NCI-H526 (cell line): ENCODE measurements at regions not wholly inside any gene's neighbourhood (a gene's known extent, or its start where the extent isn't known, plus 50 kb on each side); places are given as distances from the start of the nearest gene placed in this dataset.

Experiments used
- DNase-seq, 2 experiments: peaks; one replicate each; lab custom pipeline; 2025; lab: John Stamatoyannopoulos, UW

DNA sequence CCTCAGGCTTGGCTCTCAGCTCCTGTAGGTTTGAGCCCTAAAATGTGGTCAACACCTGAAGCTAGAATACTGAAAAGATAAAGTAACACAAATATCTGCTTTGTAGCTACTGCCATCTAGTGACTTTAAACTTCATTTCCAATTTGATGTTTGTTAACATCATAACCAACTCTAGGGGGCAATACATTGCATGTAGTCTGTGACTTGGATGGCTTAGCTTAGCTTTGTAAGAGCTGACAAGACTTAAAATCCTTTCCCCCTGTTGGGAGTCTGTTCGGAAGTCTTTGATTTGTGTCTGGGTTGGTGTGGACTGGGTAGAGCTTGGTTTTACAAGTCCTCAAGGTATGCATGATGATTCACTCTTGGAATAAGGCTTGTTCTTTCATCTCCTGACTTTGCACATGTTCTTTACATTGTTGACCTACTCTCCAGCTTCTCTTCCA, 51.7 kb downstream of the SCN11A start:
- peak in 1 of 2 experiments; percentile 76 for DNase-seq

DNA sequence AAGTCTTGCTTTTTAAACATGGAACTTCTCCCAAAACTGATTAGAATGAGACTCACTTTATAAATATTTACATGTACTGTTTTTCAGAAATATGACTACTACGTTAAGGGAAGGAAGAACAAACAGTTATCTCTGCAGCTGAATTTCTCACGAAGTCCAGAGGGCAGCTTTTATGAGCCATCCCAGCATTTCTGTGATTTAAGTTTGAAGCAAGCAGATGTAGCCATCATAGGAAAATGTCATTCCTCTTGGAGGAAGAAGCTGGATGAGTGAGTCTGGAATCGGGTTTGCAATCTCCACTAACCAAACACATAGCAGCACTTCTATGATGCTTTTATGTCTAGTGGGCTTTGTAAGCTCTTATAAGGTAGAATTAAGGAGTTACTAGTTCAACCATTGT, 53.7 kb downstream of the SCN11A start:
- no peak for DNase-seq

- DNase-seq: no peak
Observed at GRCh38 chr3:38996193-38996592, 55.6 kb downstream of the SCN11A start.

- DNase-seq: no peak
Observed at GRCh38 chr3:38994251-38994650, 57.5 kb downstream of the SCN11A start.

GRCh38 chr3:38992117-38992760, 59.5 kb downstream of the SCN11A start:
- DNase-seq: no peak

DNA sequence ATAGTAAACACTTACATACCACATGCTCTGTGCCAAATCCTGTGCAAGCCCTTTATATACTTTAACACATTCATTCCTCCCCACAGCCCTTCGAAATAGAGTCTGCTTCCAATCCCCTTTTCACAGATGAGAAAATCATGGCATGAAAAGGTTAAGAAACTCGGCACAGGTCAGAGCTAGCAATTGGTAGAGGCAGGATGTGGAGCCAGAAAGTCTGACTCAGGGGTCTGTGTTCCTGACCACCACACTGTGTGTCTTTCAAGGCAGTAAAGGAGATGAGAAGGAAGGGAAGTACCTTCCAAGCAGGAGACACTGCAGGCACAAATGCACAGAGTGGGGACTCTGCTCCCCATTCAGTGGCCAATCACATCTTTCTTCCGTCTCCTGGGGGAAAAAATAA, 61.1 kb downstream of the SCN11A start:
- no peak for DNase-seq

DNA sequence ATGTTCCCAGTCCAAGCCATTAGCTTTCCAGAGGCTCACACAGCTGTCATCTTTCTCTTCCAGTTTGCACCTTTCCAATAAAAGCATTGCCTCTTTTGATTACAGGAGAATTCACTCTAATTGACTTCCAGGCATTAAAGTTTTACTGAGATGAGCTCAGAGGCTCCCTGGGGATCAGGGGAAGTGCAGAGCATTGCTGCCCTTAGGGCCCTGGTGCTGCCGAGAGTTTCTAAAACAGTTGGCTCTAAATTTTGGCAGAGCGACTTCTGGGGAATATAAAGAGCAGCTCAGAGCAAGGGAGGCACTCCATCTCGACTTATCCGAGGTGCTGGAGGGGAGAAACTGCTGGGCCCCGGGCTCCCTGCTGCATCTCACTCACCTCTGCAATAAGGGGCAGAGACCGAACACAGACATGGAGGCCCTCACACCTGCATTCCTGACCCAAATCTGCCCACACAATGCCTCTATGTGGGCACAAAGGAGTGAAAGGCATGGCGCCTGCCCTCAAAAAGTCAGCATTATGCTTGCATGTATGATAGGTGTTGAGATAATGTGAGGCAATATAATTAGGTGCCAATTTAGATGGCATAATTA, 61.7 kb downstream of the SCN11A start:
- no peak for DNase-seq

DNA sequence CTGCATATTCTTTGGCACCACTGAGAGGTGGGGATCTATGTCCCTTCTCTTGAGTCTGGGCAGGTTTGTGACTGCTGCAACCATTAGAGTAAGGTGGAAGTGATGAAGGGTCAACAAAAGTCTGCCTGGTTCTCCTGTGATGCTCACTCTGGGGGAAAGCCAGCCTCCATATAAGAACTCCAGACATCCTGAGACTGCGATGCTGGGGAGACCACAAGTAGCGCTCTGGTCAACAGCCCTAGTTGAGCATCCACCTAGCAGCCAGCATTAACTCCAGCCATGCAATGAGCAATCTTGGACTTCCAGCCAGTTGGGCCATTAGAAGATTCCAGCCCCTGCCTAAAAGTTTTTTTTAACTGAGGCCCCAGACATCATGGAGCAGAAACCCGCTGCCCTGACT, 62.8 kb downstream of the SCN11A start:
- no peak for DNase-seq

DNA sequence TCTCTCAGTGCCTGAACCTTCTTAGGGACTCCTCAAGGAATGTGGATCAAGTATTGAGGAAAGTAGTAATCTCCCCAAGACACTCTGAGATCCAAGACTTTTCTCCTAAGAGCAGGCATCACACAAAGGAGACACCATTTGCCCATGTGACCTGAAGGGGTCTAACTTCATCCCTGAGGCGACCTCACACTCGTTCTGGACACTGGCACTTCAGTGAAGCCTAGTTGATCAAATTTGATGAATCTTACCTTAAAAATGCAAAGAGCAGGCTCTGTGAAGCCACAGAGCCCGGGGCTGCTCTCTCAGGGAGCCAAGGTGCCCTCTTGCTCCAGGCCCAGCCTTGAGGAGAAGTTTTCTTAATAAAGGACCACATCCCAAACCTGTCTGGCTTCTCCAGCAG, 64.3 kb downstream of the SCN11A start:
- no peak for DNase-seq

- no peak for DNase-seq
Observed at GRCh38 chr3:38986901-38987300, 64.8 kb downstream of the SCN11A start.

GRCh38 chr3:38985981-38986380, 65.8 kb downstream of the SCN11A start:
- DNase-seq: no peak

DNA sequence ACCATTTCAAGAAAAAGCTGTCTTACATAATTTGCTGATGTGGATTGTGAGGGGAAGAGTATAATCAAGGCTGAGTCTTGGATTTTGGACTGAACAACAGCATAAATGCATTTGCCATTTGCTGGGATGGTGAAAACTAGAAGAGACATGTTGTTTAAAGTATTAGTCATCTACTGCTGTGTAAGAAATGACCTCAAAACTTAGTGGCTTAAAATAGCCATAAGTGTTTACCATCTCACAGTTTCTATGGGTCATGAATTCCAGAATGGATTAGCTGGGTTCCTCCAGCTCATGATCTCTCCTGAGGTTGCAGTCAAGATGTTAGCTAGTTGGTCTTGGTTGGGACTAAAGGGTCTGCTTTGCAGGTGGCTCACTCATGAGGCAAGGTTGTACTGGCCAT, 66.2 kb downstream of the SCN11A start:
- no peak for DNase-seq

- no peak for DNase-seq
Observed at GRCh38 chr3:38984731-38985130, 67.0 kb downstream of the SCN11A start.

GRCh38 chr3:38984110-38984509, 67.6 kb downstream of the SCN11A start:
- DNase-seq: no peak

- DNase-seq: no peak
Observed at GRCh38 chr3:38980938-38981337, 70.8 kb downstream of the SCN11A start.

DNA sequence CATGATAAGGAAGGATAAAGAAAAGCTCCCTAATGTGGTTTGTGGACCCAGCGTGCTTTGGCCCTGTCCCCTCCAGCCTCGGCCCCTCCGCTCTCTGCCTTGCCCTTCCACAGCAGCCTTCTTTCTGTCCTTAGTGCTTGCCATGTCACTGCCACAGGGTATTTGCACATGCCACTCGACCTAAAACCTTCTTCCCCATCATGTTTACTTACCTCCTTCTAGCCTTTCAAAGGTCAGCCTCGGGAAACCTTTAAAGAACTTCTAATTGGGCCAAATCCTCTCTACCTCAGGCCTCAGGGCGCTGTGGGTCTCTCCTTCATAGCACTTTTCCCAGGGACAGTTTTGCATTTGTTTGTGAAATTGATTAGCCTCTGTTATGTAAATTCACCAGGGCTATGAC, 73.0 kb downstream of the SCN11A start:
- no peak for DNase-seq

- DNase-seq: no peak
Observed at GRCh38 chr3:38970851-38971638, 80.7 kb downstream of the SCN11A start.

DNA sequence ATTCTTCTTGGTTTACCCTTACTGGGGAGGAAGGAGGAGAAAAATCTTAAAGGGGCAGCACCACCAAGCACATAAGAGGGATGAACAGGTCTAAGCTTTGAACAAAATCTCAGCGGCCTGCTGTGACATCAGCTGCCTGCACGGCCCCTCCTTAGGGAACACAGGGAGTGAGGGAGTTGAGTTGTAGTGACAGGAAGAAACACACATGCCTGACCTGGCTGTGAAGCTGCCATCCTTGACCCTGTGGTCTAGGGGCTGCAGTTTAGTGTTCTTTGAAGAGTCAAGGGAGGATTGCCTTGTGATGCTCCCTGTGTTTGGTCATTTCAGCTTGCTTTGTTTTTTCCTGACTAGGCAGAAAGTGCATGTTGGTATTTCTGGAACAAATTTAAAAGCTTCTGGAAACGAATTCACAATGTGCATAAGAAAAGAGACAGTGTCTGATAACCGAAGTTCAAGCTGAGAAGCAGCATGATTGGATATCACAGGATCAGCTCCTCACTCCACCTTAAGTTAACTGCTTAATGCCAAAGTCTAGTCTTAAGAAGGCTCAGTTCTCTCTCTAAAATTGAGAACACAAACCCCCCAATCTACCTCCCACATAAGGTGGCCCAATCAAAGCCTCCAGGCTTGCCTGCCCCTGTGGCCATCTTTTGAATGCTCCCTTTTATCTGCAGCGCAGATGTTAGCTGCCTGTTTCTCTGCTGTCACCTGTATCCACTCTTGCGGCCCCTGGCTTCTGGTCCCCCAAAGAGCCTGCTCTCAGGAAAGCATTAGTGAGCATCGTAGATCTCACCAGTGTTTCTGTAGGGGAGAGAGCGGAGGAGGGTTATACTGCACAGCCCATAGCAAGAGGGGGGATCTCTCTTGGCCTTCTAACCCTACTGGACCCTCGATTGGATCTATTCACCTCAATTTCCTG, 82.2 kb downstream of the SCN11A start:
- DNase-seq: no peak

DNA sequence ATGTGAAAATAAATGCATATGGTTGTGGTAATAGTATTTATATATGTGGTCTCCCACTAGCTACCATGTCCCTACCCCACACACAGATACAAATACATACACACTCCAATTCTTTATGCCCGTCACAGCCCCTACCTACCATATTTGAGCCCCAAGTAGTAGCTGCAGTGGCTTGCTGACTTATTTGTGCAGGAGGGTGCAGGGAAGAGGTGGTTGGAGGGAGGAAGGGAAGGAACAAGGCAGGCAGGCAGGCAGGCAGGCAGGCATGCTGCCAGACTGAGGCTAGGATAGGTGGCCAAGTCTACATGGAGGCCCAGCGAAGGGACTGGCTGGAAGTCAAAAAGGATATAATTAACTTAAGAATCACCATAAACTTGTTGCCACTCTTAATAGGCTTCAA, 82.9 kb downstream of the SCN11A start:
- no peak for DNase-seq

GRCh38 chr3:38968403-38968802, 83.3 kb downstream of the SCN11A start:
- DNase-seq: no peak

GRCh38 chr3:38967693-38967989, 84.1 kb downstream of the SCN11A start:
- no peak for DNase-seq
